ENCODE measurements at regions not wholly inside any gene's neighbourhood (a gene's known extent, or its start where the extent isn't known, plus 50 kb on each side); places are given as distances from the start of the nearest gene placed in this dataset.

DNA sequence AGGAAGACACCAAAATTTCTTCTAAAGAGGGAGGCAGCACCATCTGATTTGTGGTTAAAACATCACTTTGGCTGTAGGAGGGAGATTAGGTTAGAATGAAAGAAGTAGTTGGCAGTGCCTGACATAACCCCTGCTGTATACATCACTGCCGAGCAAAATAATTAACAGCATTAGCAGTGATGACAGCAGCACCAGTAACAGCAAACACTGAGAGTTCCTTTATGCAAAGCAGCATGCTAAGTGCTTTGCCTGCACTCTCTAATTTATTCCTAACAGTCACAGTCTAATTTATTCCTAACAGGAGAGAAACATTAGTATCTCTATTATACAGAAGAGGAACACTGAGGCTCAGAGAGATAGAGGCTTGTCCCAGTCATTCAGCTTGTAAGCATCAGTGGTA, 1469.7 kb downstream of the AACS start:
- BruUV-seq (replicated peaks), result no TSS peak
- no peak for TF ChIP-seq EZH2phosphoT487 (IDR thresholded peaks at IDR 0.05; ENCODE audit: borderline replicate concordance, low read depth, low read length)
- TF ChIP-seq, protein P1, sequence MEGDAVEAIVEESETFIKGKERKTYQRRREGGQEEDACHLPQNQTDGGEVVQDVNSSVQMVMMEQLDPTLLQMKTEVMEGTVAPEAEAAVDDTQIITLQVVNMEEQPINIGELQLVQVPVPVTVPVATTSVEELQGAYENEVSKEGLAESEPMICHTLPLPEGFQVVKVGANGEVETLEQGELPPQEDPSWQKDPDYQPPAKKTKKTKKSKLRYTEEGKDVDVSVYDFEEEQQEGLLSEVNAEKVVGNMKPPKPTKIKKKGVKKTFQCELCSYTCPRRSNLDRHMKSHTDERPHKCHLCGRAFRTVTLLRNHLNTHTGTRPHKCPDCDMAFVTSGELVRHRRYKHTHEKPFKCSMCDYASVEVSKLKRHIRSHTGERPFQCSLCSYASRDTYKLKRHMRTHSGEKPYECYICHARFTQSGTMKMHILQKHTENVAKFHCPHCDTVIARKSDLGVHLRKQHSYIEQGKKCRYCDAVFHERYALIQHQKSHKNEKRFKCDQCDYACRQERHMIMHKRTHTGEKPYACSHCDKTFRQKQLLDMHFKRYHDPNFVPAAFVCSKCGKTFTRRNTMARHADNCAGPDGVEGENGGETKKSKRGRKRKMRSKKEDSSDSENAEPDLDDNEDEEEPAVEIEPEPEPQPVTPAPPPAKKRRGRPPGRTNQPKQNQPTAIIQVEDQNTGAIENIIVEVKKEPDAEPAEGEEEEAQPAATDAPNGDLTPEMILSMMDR (conservative IDR thresholded peaks at IDR 0.05; ENCODE audit: low read length), result no peak
- Histone ChIP-seq H3K4me2 (ENCODE audit: low read length) (no peak overlapping the region), H3K36me3 (ENCODE audit: insufficient read depth, low read length) (no peaks in the 10 kb centered on the region), H4K20me1 (ENCODE audit: insufficient read depth, low read length) (no peaks in the 10 kb centered on the region), H3K9me3 (ENCODE audit: low read length) (no peaks in the 10 kb centered on the region), H3K27ac (ENCODE audit: low read depth, low read length, poor library complexity, severe bottlenecking) (no peak overlapping the region), H3K9me2 (ENCODE audit: insufficient read depth, low read length) (no peaks in the 10 kb centered on the region), H3K4me3 (ENCODE audit: low read depth, low read length, poor library complexity, severe bottlenecking) (no peak overlapping the region), H3K79me2 (ENCODE audit: insufficient read depth, low read depth, low read length) (no peaks in the 10 kb centered on the region), H3K4me1 (ENCODE audit: insufficient read depth, low read length, poor library complexity, severe bottlenecking) (no peaks in the 10 kb centered on the region), H2AFZ (ENCODE audit: low read length) (no peak overlapping the region)
- POLR2A ChIA-PET, result interaction anchor here (0.6 kb wide), 1 partner anchor 13 kb away, joined by 3 read pairs; no protein-coding TSS in a partner anchor
- CTCF ChIA-PET (ENCODE audit: unreplicated experiment), result no interaction called here
- intact Hi-C loops (cut with micrococcal nuclease; ENCODE audit: unreplicated experiment), result no loop called here
- no peak for DNase-seq (ENCODE audit: low spot score)

- H3K27ac ChIP-seq (ENCODE audit: low read depth, low read length, poor library complexity, severe bottlenecking), result no peak overlapping the region
- H3K4me3 ChIP-seq (ENCODE audit: low read depth, low read length, poor library complexity, severe bottlenecking), result no peak overlapping the region
- no peaks in the 10 kb centered on the region for H4K20me1 ChIP-seq (ENCODE audit: insufficient read depth, low read length)
- H3K4me1 ChIP-seq (ENCODE audit: insufficient read depth, low read length, poor library complexity, severe bottlenecking), result no peaks in the 10 kb centered on the region
- ChIA-PET CTCF (ENCODE audit: unreplicated experiment) (no interaction called here), POLR2A (no interaction called here)
- H3K36me3 ChIP-seq (ENCODE audit: insufficient read depth, low read length), result no peaks in the 10 kb centered on the region
- intact Hi-C loops (cut with micrococcal nuclease; ENCODE audit: unreplicated experiment), result no loop called here
- no TSS peak for BruUV-seq (replicated peaks)
- no peak overlapping the region for H2AFZ ChIP-seq (ENCODE audit: low read length)
- no peaks in the 10 kb centered on the region for H3K9me2 ChIP-seq (ENCODE audit: insufficient read depth, low read length)
- TF ChIP-seq EZH2phosphoT487 (IDR thresholded peaks at IDR 0.05; ENCODE audit: borderline replicate concordance, low read depth, low read length), result no peak
- TF ChIP-seq, protein P1 (conservative IDR thresholded peaks at IDR 0.05; ENCODE audit: low read length), result no peak
- no peak for DNase-seq (ENCODE audit: low spot score)
- no peaks in the 10 kb centered on the region for H3K9me3 ChIP-seq (ENCODE audit: low read length)
- no peak overlapping the region for H3K4me2 ChIP-seq (ENCODE audit: low read length)
- no peaks in the 10 kb centered on the region for H3K79me2 ChIP-seq (ENCODE audit: insufficient read depth, low read depth, low read length)
Observed at GRCh38 chr12:126535971-126536370, 1470.7 kb downstream of the AACS start.

GRCh38 chr12:126537961-126538530, 1472.8 kb downstream of the AACS start:
- Histone ChIP-seq H3K4me1 (ENCODE audit: insufficient read depth, low read length, poor library complexity, severe bottlenecking) (no peaks in the 10 kb centered on the region), H3K4me3 (ENCODE audit: low read depth, low read length, poor library complexity, severe bottlenecking) (no peak overlapping the region), H3K27ac (ENCODE audit: low read depth, low read length, poor library complexity, severe bottlenecking) (no peak overlapping the region), H3K4me2 (ENCODE audit: low read length) (no peak overlapping the region), H3K79me2 (ENCODE audit: insufficient read depth, low read depth, low read length) (no peaks in the 10 kb centered on the region), H3K9me2 (ENCODE audit: insufficient read depth, low read length) (no peaks in the 10 kb centered on the region), H2AFZ (ENCODE audit: low read length) (no peak overlapping the region), H3K9me3 (ENCODE audit: low read length) (no peaks in the 10 kb centered on the region), H3K36me3 (ENCODE audit: insufficient read depth, low read length) (no peaks in the 10 kb centered on the region), H4K20me1 (ENCODE audit: insufficient read depth, low read length) (no peaks in the 10 kb centered on the region)
- ChIA-PET CTCF (ENCODE audit: unreplicated experiment) (no interaction called here), POLR2A (interaction anchor here (0.6 kb wide), 1 partner anchor 1387 kb away, joined by 7 read pairs; no protein-coding TSS in a partner anchor)
- BruUV-seq (replicated peaks), result no TSS peak
- TF ChIP-seq, protein P1 (conservative IDR thresholded peaks at IDR 0.05; ENCODE audit: low read length), result no peak
- no peak for TF ChIP-seq EZH2phosphoT487 (IDR thresholded peaks at IDR 0.05; ENCODE audit: borderline replicate concordance, low read depth, low read length)
- intact Hi-C loops (cut with micrococcal nuclease; ENCODE audit: unreplicated experiment), result no loop called here
- DNase-seq (ENCODE audit: low spot score), result no peak
